Cardiac muscle cell (in vitro differentiated cells and primary cell): ENCODE measurements at regions not wholly inside any gene's neighbourhood (a gene's known extent, or its start where the extent isn't known, plus 50 kb on each side); places are given as distances from the start of the nearest gene placed in this dataset.

Experiments used
- DNase-seq, 2 donors: peaks; one replicate each; pipeline versions ENCODE4 v3.0.0 to v3.0.0-alpha.2; 2010 to 2017; ENCODE audit warnings: low read depth in 1 of 2, low spot score in 1 of 2
- H3K27ac ChIP-seq: fragments of 200-600 bp; sonication (generic); 2 replicates; pipeline ENCODE4 v1.5.1; 2016
- H3K27me3 ChIP-seq: fragments of 200-600 bp; sonication (generic); 2 replicates; pipeline ENCODE4 v1.6.0; 2016; ENCODE audit warnings: control low read depth
- H3K36me3 ChIP-seq: fragments of 200-600 bp; sonication (generic); 2 replicates; pipeline ENCODE4 v1.5.1; 2016; ENCODE audit warnings: control low read depth
- H3K4me1 ChIP-seq: fragments of 200-600 bp; sonication (generic); 2 replicates; pipeline ENCODE4 v1.8.1; 2017; ENCODE audit warnings: low read depth, mild to moderate bottlenecking, mixed run types
- H3K4me3 ChIP-seq: fragments of 200-600 bp; sonication (generic); 2 replicates; pipeline ENCODE4 v1.5.1; 2016; ENCODE audit warnings: mild to moderate bottlenecking
- H3K9me3 ChIP-seq: fragments of 200-600 bp; sonication (generic); 2 replicates; pipeline ENCODE4 v1.5.1; 2017; ENCODE audit warnings: low read depth, mild to moderate bottlenecking, control low read depth
- TF ChIP-seq, protein P1 (sequence below): IDR thresholded peaks from 2 replicates; pipeline ENCODE4 v1.5.1; 2012; ENCODE audit warnings: low read depth, mild to moderate bottlenecking, low read length

DNA sequence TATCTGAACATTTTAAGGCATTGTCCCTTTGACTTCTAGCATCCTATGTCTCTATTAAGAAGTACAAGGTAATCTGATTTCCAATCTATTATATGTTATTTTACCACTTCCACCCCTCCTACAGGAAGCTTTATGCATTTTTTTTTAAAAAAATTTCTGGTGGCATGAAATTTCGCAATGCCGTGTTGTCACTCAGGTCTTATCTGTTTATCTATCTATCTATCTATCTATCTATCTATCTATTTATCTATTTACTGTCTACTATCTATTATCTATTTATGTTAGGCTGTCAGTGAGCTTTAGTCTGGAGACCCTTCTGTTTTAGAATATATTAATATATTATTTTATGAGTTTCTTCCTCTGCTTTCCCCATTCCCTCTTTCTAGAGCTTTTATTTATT lies 125.3 kb upstream of the FAM9C start:
- TF ChIP-seq, protein P1, sequence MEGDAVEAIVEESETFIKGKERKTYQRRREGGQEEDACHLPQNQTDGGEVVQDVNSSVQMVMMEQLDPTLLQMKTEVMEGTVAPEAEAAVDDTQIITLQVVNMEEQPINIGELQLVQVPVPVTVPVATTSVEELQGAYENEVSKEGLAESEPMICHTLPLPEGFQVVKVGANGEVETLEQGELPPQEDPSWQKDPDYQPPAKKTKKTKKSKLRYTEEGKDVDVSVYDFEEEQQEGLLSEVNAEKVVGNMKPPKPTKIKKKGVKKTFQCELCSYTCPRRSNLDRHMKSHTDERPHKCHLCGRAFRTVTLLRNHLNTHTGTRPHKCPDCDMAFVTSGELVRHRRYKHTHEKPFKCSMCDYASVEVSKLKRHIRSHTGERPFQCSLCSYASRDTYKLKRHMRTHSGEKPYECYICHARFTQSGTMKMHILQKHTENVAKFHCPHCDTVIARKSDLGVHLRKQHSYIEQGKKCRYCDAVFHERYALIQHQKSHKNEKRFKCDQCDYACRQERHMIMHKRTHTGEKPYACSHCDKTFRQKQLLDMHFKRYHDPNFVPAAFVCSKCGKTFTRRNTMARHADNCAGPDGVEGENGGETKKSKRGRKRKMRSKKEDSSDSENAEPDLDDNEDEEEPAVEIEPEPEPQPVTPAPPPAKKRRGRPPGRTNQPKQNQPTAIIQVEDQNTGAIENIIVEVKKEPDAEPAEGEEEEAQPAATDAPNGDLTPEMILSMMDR, result no peak
- Histone ChIP-seq H3K36me3 (no peaks in the 10 kb centered on the region), H3K27ac (no peak overlapping the region), H3K9me3 (no peaks in the 10 kb centered on the region), H3K4me3 (no peak overlapping the region), H3K4me1 (no peaks in the 10 kb centered on the region), H3K27me3 (no peaks in the 10 kb centered on the region)
- no peak for DNase-seq

DNA sequence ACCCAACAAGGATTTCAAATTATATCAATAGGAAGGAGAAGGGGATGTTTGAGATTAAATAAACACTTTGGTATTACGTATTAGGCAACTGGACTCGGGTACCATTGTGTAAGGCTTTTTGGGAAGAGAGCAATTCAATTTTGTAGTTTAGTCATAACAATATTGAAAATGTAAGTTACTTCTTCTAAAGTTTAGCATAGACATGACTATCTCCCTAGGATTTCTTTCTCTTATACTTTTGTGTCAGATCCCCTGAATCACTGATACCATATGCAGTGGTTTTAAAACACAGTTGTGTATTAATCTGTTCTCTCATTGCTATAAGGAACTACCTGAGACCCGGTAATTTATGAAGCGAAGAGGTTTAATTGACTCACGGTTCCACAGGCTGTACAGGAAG lies 123.8 kb upstream of the FAM9C start:
- no peaks in the 10 kb centered on the region for H3K27me3 ChIP-seq
- no peaks in the 10 kb centered on the region for H3K9me3 ChIP-seq
- H3K36me3 ChIP-seq, result no peaks in the 10 kb centered on the region
- H3K4me3 ChIP-seq, result no peak overlapping the region
- DNase-seq, result no peak
- H3K4me1 ChIP-seq, result no peaks in the 10 kb centered on the region
- H3K27ac ChIP-seq, result no peak overlapping the region
- TF ChIP-seq, protein P1, result no peak

DNA sequence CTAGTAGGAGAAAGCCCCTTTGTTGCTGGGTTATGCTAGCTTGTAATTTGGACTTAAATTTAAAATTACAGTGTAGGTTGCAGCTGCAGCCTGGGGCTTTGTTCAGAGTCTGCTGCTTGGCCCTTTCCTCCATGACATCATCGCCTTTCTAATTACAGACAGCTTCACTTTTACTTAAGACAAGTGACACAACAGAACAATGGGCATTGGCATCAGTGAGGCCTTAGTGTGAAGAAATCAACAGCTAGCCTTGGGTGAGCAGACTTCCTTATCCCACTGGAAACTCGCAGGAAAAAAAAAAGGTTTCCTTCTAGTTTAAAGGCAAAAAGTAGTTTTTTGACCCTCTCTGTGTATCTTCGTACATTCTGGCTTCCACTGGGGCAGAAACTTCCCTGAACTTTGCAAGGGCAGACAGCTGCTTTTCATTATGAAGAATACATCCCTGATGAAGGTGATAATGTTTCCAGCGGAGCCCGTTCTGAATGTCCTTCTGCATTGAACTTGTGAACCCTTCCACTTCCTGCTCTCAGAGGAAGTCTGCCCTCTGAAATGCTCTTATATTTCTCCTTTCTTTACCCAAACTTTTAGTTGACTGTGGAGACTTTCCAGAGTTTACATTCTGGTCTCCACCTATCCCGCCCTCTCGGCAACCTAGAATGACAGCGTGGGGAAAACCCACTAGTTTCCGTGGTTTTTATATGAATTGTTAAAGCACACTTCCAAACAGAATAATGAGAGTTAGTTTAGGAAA lies 123.2 kb upstream of the FAM9C start:
- peak in 1 of 2 donors; percentile 70 for DNase-seq
- Histone ChIP-seq H3K27ac (no peak overlapping the region), H3K4me3 (no peak overlapping the region), H3K9me3 (no peaks in the 10 kb centered on the region), H3K4me1 (no peaks in the 10 kb centered on the region), H3K27me3 (no peaks in the 10 kb centered on the region), H3K36me3 (no peaks in the 10 kb centered on the region)
- TF ChIP-seq, protein P1, result no peak

DNA sequence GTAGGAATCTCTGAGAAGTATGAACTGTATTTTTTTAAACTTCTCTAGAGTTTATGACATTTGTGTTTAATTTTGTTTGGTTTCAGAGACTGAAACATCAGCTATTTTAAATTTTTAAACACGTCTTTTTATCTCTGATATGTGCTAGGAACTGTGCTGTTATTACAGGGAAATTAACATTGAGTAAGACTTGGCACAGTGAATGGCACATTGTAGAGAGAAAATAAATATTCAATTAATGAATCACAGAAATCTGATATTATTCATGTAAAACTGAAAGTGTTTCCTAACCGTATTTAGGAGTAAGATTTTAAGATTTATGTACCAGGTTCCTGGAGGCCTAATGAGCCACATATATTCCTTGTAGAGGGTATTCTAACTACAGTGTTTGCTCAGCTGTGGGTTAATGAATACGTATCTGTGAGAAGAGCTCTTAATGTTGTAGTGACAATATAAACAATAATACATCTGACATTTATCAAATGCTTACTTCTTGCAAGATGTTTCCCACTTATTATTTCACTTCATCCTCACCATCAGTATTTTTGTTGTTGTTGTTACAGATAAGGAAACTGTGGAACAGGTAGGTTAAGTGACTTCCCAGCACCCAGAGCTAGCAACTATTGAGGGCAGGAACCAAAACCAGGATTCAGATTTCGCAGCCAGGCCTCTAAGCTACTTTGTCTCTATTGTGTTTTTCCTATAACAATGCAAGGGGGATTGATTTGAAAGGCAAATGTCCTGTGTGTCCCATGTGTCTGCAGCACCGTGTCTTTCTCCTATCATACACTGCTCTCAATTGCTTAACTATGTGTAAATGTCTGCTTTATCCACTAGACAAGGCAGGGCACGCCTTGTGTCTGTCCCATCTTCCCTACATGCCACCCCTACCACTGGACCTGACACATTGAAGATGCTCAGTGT lies 121.1 kb upstream of the FAM9C start:
- TF ChIP-seq, protein P1, result no peak
- no peaks in the 10 kb centered on the region for H3K27me3 ChIP-seq

DNA sequence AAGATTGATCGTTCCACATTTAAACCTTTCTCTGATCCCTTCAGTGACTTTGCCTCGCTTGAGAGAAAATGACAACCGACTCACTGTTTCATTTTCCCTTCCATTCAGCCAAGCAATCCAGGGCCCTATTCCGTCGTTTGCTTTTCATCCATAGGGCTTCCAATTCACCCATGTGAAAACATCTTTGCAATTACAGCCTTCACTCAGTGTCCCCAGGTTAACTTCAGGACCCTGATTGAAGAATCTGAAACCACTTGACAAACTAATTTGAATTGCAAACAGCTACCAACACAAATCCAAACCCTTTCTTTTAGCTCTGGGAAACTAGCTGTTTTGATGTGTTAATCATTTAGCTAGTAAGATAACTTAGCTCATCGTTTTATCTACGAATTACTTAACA lies 120.2 kb upstream of the FAM9C start:
- DNase-seq, result no peak
- Histone ChIP-seq H3K4me3 (no peak overlapping the region), H3K36me3 (no peaks in the 10 kb centered on the region), H3K27me3 (no peaks in the 10 kb centered on the region), H3K27ac (no peak overlapping the region), H3K9me3 (no peaks in the 10 kb centered on the region), H3K4me1 (no peaks in the 10 kb centered on the region)
- TF ChIP-seq, protein P1, result no peak

More for the DNA sequence above, 121.1 kb upstream of the FAM9C start:
- no peak overlapping the region for H3K4me3 ChIP-seq
- H3K4me1 ChIP-seq, result no peaks in the 10 kb centered on the region
- no peaks in the 10 kb centered on the region for H3K36me3 ChIP-seq
- H3K27ac ChIP-seq, result no peak overlapping the region
- H3K9me3 ChIP-seq, result no peaks in the 10 kb centered on the region
- DNase-seq, result peak in 1 of 2 donors; percentile 42
